Stimulated activated CD8-positive, alpha-beta memory T cell treated with anti-CD3 and anti-CD28 coated beads, Interleukin-15, amount 100 ng/mL, for 48 hours (primary cell): ENCODE measurements at regions not wholly inside any gene's neighbourhood (a gene's known extent, or its start where the extent isn't known, plus 50 kb on each side); places are given as distances from the start of the nearest gene placed in this dataset.
"Not testable (repeated sequence)": the region's sequence is repeated elsewhere in the genome, so short reads cannot be mapped to it uniquely, and the experiment has no call there.

ENCODE experiments used
- DNase-seq, 2 donors: peaks; one replicate each; pipeline ENCODE4 v3.0.0-alpha.2; 2020; ENCODE audit warnings: low read depth in 2 of 2

GRCh38 chr5:157978061-157978460 is 119.1 kb upstream of the CLINT1 start:
- no peak for DNase-seq

GRCh38 chr5:157976429-157976828 is 117.5 kb upstream of the CLINT1 start:
- no peak for DNase-seq

- DNase-seq = no peak
Measured at GRCh38 chr5:157972579-157972978, 113.6 kb upstream of the CLINT1 start.

- no peak for DNase-seq
Measured at GRCh38 chr5:157971571-157972216, 112.7 kb upstream of the CLINT1 start.

GRCh38 chr5:157968570-157968969 is 109.6 kb upstream of the CLINT1 start:
- DNase-seq = not testable (repeated sequence)

GRCh38 chr5:157965989-157966388 is 107.0 kb upstream of the CLINT1 start:
- DNase-seq = no peak

GRCh38 chr5:157965040-157965678 is 106.2 kb upstream of the CLINT1 start:
- DNase-seq = no peak

GRCh38 chr5:157963761-157964160 is 104.8 kb upstream of the CLINT1 start:
- DNase-seq = no peak

GRCh38 chr5:157963244-157963643 is 104.3 kb upstream of the CLINT1 start:
- no peak for DNase-seq

GRCh38 chr5:157962686-157963085 is 103.7 kb upstream of the CLINT1 start:
- DNase-seq = not testable (repeated sequence)

- no peak for DNase-seq
Measured at GRCh38 chr5:157961896-157962590, 103.1 kb upstream of the CLINT1 start.

- no peak for DNase-seq
Measured at GRCh38 chr5:157961176-157961575, 102.2 kb upstream of the CLINT1 start.

- DNase-seq = no peak
Measured at GRCh38 chr5:157959370-157959769, 100.4 kb upstream of the CLINT1 start.

GRCh38 chr5:157956271-157956885 is 97.4 kb upstream of the CLINT1 start:
- DNase-seq = no peak

- DNase-seq = no peak
Measured at GRCh38 chr5:157955541-157956172, 96.7 kb upstream of the CLINT1 start.

- DNase-seq = no peak
Measured at GRCh38 chr5:157952374-157952685, 93.4 kb upstream of the CLINT1 start.

GRCh38 chr5:157951673-157952373 is 92.9 kb upstream of the CLINT1 start:
- no peak for DNase-seq

GRCh38 chr5:157949520-157949919 is 90.6 kb upstream of the CLINT1 start:
- DNase-seq = no peak

GRCh38 chr5:157948738-157949410 is 89.9 kb upstream of the CLINT1 start:
- peak; percentile 37 to 57 for DNase-seq

- DNase-seq = no peak
Measured at GRCh38 chr5:157947156-157947555, 88.2 kb upstream of the CLINT1 start.

GRCh38 chr5:157945822-157946221 is 86.9 kb upstream of the CLINT1 start:
- DNase-seq = not testable (repeated sequence)
